WTC11 (cell line): ENCODE measurements at regions not wholly inside any gene's neighbourhood (a gene's known extent, or its start where the extent isn't known, plus 50 kb on each side); places are given as distances from the start of the nearest gene placed in this dataset.

ENCODE experiments used
- ATAC-seq: fragments of 200-7000 bp; cut with Tn5 transposase; 2 replicates; pipeline ENCODE4 v1.10.0; 2021; ENCODE audit warnings: mild to moderate bottlenecking, moderate library complexity
- CTCF ChIA-PET: fragments of 300-600 bp; sonication (Branson Sonifier 250); formaldehyde crosslinking; loops from one replicate; lab custom pipeline; 2021; ENCODE audit warnings: antibody characterized with exemption; lab: Charles Lee
- POLR2A ChIA-PET: fragments of 350-600 bp; sonication (Branson Sonifier 250); formaldehyde crosslinking; loops from one replicate; lab custom pipeline; 2021; ENCODE audit warnings: antibody characterized with exemption; lab: Charles Lee
- DNase-seq: peaks from one replicate; pipeline ENCODE4 v3.0.0; 2021; ENCODE audit warnings: low spot score
- H3K27ac Mint-ChIP-seq: 2 replicates; pipeline ENCODE4 v1.8.0; 2021; ENCODE audit warnings: mixed read lengths
- H3K27me3 Mint-ChIP-seq: 2 replicates; pipeline ENCODE4 v1.8.0; 2021; ENCODE audit warnings: low read depth, mild to moderate bottlenecking, moderate library complexity, mixed read lengths
- H3K36me3 Mint-ChIP-seq: 2 replicates; pipeline ENCODE4 v1.8.0; 2021; ENCODE audit warnings: mixed read lengths
- H3K4me1 Mint-ChIP-seq: 2 replicates; pipeline ENCODE4 v1.8.0; 2022; ENCODE audit warnings: mixed read lengths
- H3K4me3 Mint-ChIP-seq: 2 replicates; pipeline ENCODE4 v1.8.0; 2021; ENCODE audit warnings: mild to moderate bottlenecking, moderate library complexity, mixed read lengths
- H3K9me3 Mint-ChIP-seq: 2 replicates; pipeline ENCODE4 v1.8.0; 2021; ENCODE audit warnings: mixed read lengths
- CREM ChIP-seq: sonication (generic); formaldehyde crosslinking; IDR thresholded peaks from 2 replicates; pipeline ENCODE4 v1.8.1; 2022; ENCODE audit warnings: mild to moderate bottlenecking, missing genetic modification reagents, moderate library complexity
- ESRRA ChIP-seq: sonication (generic); formaldehyde crosslinking; IDR thresholded peaks from 2 replicates; pipeline ENCODE4 v1.8.1; 2022; ENCODE audit warnings: mild to moderate bottlenecking, missing genetic modification reagents, borderline replicate concordance
- FOXP1 ChIP-seq: sonication (generic); formaldehyde crosslinking; IDR thresholded peaks from 2 replicates; pipeline ENCODE4 v1.8.0; 2022; ENCODE audit warnings: missing genetic modification reagents, mild to moderate bottlenecking, moderate library complexity, borderline replicate concordance
- HMGA2 ChIP-seq: fragments of 250-450 bp; sonication (Bioruptor Pico); IDR thresholded peaks from 2 replicates; pipeline ENCODE4 v1.4.0; 2021; ENCODE audit warnings: mild to moderate bottlenecking, moderate library complexity
- KAT7 ChIP-seq: sonication (generic); formaldehyde crosslinking; IDR thresholded peaks from 2 replicates; pipeline ENCODE4 v1.8.1; 2023; ENCODE audit warnings: missing genetic modification reagents, mild to moderate bottlenecking, borderline replicate concordance
- PRRX2 ChIP-seq: fragments of 250-450 bp; sonication (Bioruptor Pico); IDR thresholded peaks from 2 replicates; pipeline ENCODE4 v1.8.0; 2021; ENCODE audit warnings: mild to moderate bottlenecking
- SMAD4 ChIP-seq: sonication (generic); formaldehyde crosslinking; IDR thresholded peaks from 2 replicates; pipeline ENCODE4 v1.8.0; 2022; ENCODE audit warnings: mild to moderate bottlenecking, missing genetic modification reagents
- ZNF138 ChIP-seq: sonication (generic); formaldehyde crosslinking; conservative IDR thresholded peaks from 2 replicates; pipeline ENCODE4 v1.8.1; 2022; ENCODE audit warnings: mild to moderate bottlenecking, moderate library complexity, missing genetic modification reagents
- ZNF317 ChIP-seq: sonication (generic); formaldehyde crosslinking; IDR thresholded peaks from 2 replicates; pipeline ENCODE4 v1.8.1; 2023; ENCODE audit warnings: low read depth, mild to moderate bottlenecking, moderate library complexity, missing genetic modification reagents, borderline replicate concordance
- ZNF416 ChIP-seq: fragments of 250-450 bp; sonication (Bioruptor Pico); IDR thresholded peaks from 2 replicates; pipeline ENCODE4 v1.9.0; 2021; ENCODE audit warnings: mild to moderate bottlenecking, inconsistent platforms
- TF ChIP-seq, protein P1 (sequence below): sonication (generic); formaldehyde crosslinking; IDR thresholded peaks from 2 replicates; pipeline ENCODE4 v1.8.1; 2022; ENCODE audit warnings: mild to moderate bottlenecking, moderate library complexity, missing genetic modification reagents
- TF ChIP-seq, protein P2 (sequence below): sonication (generic); formaldehyde crosslinking; IDR thresholded peaks from 2 replicates; pipeline ENCODE4 v1.8.0; 2023; ENCODE audit warnings: missing genetic modification reagents, mild to moderate bottlenecking, borderline replicate concordance
- TF ChIP-seq, protein P3 (sequence below): sonication (generic); formaldehyde crosslinking; IDR thresholded peaks from 2 replicates; pipeline ENCODE4 v1.8.1; 2023; ENCODE audit warnings: mild to moderate bottlenecking, moderate library complexity, missing genetic modification reagents
- TF ChIP-seq, protein P4 (sequence below): fragments of 250-450 bp; sonication (Bioruptor Pico); IDR thresholded peaks from 2 replicates; pipeline ENCODE4 v1.9.0; 2021; ENCODE audit warnings: mild to moderate bottlenecking, borderline replicate concordance
- TF ChIP-seq, protein P5 (sequence below): sonication (generic); formaldehyde crosslinking; IDR thresholded peaks from 2 replicates; pipeline ENCODE4 v1.8.0; 2023; ENCODE audit warnings: missing genetic modification reagents
- TF ChIP-seq, protein P6 (sequence below): sonication (generic); formaldehyde crosslinking; conservative IDR thresholded peaks from 2 replicates; pipeline ENCODE4 v1.8.1; 2022; ENCODE audit warnings: mild to moderate bottlenecking, missing genetic modification reagents
- TF ChIP-seq, protein P7 (sequence below): sonication (generic); formaldehyde crosslinking; IDR thresholded peaks from 2 replicates; pipeline ENCODE4 v1.8.1; 2023; ENCODE audit warnings: mild to moderate bottlenecking, missing genetic modification reagents, borderline replicate concordance
- TF ChIP-seq, protein P8 (sequence below): sonication (generic); formaldehyde crosslinking; IDR thresholded peaks from 2 replicates; pipeline ENCODE4 v1.8.0; 2022; ENCODE audit warnings: mild to moderate bottlenecking, missing genetic modification reagents

DNA sequence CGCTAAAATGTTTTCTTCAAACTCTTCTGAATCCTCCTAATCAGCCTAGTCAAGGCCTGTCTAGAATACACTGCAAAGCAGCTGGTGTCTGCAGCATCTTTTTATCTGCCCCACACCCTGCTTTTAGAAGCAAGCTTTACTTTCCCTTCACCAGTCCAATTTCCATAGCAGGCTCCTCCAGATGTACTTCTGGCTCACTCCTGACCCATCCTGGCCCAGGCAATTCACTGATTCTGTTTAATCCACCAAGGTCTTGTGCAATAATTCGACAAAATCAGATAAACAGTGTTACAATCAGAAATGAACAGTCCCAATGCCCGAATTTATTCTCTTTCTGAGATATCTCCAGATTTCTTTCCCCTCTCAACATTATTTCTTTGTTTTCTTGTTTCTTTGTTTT lies 415.2 kb upstream of the SGCG start:
- H3K27me3 Mint-ChIP-seq, result no peaks in the 10 kb centered on the region
- no peak overlapping the region for H3K4me3 Mint-ChIP-seq
- TF ChIP-seq SMAD4 (CRISPR knock-in tag) (no peak), PRRX2 (CRISPR knock-in tag) (no peak), FOXP1 (no peak), ZNF317 (CRISPR knock-in tag) (no peak), ZNF138 (CRISPR knock-in tag) (no peak), CREM (CRISPR knock-in tag) (no peak), ZNF416 (CRISPR knock-in tag) (no peak), KAT7 (CRISPR knock-in tag) (no peak), ESRRA (CRISPR knock-in tag) (no peak), HMGA2 (no peak)
- TF ChIP-seq, protein P1, sequence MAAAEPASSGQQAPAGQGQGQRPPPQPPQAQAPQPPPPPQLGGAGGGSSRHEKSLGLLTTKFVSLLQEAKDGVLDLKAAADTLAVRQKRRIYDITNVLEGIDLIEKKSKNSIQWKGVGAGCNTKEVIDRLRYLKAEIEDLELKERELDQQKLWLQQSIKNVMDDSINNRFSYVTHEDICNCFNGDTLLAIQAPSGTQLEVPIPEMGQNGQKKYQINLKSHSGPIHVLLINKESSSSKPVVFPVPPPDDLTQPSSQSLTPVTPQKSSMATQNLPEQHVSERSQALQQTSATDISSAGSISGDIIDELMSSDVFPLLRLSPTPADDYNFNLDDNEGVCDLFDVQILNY (CRISPR knock-in tag), result no peak
- TF ChIP-seq, protein P2, sequence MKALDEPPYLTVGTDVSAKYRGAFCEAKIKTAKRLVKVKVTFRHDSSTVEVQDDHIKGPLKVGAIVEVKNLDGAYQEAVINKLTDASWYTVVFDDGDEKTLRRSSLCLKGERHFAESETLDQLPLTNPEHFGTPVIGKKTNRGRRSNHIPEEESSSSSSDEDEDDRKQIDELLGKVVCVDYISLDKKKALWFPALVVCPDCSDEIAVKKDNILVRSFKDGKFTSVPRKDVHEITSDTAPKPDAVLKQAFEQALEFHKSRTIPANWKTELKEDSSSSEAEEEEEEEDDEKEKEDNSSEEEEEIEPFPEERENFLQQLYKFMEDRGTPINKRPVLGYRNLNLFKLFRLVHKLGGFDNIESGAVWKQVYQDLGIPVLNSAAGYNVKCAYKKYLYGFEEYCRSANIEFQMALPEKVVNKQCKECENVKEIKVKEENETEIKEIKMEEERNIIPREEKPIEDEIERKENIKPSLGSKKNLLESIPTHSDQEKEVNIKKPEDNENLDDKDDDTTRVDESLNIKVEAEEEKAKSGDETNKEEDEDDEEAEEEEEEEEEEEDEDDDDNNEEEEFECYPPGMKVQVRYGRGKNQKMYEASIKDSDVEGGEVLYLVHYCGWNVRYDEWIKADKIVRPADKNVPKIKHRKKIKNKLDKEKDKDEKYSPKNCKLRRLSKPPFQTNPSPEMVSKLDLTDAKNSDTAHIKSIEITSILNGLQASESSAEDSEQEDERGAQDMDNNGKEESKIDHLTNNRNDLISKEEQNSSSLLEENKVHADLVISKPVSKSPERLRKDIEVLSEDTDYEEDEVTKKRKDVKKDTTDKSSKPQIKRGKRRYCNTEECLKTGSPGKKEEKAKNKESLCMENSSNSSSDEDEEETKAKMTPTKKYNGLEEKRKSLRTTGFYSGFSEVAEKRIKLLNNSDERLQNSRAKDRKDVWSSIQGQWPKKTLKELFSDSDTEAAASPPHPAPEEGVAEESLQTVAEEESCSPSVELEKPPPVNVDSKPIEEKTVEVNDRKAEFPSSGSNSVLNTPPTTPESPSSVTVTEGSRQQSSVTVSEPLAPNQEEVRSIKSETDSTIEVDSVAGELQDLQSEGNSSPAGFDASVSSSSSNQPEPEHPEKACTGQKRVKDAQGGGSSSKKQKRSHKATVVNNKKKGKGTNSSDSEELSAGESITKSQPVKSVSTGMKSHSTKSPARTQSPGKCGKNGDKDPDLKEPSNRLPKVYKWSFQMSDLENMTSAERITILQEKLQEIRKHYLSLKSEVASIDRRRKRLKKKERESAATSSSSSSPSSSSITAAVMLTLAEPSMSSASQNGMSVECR, result no peak
- TF ChIP-seq, protein P3, sequence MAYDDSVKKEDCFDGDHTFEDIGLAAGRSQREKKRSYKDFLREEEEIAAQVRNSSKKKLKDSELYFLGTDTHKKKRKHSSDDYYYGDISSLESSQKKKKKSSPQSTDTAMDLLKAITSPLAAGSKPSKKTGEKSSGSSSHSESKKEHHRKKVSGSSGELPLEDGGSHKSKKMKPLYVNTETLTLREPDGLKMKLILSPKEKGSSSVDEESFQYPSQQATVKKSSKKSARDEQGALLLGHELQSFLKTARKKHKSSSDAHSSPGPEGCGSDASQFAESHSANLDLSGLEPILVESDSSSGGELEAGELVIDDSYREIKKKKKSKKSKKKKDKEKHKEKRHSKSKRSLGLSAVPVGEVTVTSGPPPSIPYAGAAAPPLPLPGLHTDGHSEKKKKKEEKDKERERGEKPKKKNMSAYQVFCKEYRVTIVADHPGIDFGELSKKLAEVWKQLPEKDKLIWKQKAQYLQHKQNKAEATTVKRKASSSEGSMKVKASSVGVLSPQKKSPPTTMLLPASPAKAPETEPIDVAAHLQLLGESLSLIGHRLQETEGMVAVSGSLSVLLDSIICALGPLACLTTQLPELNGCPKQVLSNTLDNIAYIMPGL (CRISPR knock-in tag), result no peak
- TF ChIP-seq, protein P4, sequence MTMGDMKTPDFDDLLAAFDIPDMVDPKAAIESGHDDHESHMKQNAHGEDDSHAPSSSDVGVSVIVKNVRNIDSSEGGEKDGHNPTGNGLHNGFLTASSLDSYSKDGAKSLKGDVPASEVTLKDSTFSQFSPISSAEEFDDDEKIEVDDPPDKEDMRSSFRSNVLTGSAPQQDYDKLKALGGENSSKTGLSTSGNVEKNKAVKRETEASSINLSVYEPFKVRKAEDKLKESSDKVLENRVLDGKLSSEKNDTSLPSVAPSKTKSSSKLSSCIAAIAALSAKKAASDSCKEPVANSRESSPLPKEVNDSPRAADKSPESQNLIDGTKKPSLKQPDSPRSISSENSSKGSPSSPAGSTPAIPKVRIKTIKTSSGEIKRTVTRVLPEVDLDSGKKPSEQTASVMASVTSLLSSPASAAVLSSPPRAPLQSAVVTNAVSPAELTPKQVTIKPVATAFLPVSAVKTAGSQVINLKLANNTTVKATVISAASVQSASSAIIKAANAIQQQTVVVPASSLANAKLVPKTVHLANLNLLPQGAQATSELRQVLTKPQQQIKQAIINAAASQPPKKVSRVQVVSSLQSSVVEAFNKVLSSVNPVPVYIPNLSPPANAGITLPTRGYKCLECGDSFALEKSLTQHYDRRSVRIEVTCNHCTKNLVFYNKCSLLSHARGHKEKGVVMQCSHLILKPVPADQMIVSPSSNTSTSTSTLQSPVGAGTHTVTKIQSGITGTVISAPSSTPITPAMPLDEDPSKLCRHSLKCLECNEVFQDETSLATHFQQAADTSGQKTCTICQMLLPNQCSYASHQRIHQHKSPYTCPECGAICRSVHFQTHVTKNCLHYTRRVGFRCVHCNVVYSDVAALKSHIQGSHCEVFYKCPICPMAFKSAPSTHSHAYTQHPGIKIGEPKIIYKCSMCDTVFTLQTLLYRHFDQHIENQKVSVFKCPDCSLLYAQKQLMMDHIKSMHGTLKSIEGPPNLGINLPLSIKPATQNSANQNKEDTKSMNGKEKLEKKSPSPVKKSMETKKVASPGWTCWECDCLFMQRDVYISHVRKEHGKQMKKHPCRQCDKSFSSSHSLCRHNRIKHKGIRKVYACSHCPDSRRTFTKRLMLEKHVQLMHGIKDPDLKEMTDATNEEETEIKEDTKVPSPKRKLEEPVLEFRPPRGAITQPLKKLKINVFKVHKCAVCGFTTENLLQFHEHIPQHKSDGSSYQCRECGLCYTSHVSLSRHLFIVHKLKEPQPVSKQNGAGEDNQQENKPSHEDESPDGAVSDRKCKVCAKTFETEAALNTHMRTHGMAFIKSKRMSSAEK, result no peak
- TF ChIP-seq, protein P5, sequence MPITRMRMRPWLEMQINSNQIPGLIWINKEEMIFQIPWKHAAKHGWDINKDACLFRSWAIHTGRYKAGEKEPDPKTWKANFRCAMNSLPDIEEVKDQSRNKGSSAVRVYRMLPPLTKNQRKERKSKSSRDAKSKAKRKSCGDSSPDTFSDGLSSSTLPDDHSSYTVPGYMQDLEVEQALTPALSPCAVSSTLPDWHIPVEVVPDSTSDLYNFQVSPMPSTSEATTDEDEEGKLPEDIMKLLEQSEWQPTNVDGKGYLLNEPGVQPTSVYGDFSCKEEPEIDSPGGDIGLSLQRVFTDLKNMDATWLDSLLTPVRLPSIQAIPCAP (CRISPR knock-in tag), result no peak
- TF ChIP-seq, protein P6, sequence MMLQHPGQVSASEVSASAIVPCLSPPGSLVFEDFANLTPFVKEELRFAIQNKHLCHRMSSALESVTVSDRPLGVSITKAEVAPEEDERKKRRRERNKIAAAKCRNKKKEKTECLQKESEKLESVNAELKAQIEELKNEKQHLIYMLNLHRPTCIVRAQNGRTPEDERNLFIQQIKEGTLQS (CRISPR knock-in tag), result no peak
- TF ChIP-seq, protein P7, sequence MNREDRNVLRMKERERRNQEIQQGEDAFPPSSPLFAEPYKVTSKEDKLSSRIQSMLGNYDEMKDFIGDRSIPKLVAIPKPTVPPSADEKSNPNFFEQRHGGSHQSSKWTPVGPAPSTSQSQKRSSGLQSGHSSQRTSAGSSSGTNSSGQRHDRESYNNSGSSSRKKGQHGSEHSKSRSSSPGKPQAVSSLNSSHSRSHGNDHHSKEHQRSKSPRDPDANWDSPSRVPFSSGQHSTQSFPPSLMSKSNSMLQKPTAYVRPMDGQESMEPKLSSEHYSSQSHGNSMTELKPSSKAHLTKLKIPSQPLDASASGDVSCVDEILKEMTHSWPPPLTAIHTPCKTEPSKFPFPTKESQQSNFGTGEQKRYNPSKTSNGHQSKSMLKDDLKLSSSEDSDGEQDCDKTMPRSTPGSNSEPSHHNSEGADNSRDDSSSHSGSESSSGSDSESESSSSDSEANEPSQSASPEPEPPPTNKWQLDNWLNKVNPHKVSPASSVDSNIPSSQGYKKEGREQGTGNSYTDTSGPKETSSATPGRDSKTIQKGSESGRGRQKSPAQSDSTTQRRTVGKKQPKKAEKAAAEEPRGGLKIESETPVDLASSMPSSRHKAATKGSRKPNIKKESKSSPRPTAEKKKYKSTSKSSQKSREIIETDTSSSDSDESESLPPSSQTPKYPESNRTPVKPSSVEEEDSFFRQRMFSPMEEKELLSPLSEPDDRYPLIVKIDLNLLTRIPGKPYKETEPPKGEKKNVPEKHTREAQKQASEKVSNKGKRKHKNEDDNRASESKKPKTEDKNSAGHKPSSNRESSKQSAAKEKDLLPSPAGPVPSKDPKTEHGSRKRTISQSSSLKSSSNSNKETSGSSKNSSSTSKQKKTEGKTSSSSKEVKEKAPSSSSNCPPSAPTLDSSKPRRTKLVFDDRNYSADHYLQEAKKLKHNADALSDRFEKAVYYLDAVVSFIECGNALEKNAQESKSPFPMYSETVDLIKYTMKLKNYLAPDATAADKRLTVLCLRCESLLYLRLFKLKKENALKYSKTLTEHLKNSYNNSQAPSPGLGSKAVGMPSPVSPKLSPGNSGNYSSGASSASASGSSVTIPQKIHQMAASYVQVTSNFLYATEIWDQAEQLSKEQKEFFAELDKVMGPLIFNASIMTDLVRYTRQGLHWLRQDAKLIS (CRISPR knock-in tag), result no peak
- TF ChIP-seq, protein P8, sequence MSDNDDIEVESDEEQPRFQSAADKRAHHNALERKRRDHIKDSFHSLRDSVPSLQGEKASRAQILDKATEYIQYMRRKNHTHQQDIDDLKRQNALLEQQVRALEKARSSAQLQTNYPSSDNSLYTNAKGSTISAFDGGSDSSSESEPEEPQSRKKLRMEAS (CRISPR knock-in tag), result no peak
- TF ChIP-seq, all 79 proteins: peak for 0
- Mint-ChIP-seq H3K9me3 (peaks cover 2% of the 10 kb centered on the region; the same call in 1 of the 2 replicates), H3K4me1 (no peaks in the 10 kb centered on the region), H3K27ac (no peak overlapping the region), H3K36me3 (no peaks in the 10 kb centered on the region)
- ChIA-PET CTCF (no interaction called here), POLR2A (no interaction called here)
- DNase-seq, result no peak
- no peak for ATAC-seq
